SK-MEL-5 (cell line): ENCODE measurements at regions not wholly inside any gene's neighbourhood (a gene's known extent, or its start where the extent isn't known, plus 50 kb on each side); places are given as distances from the start of the nearest gene placed in this dataset.
"Not testable (repeated sequence)": the region's sequence is repeated elsewhere in the genome, so short reads cannot be mapped to it uniquely, and the experiment has no call there.

Experiments
- DNase-seq: peaks from one replicate; pipeline ENCODE4 v3.0.0-alpha.2; 2016; ENCODE audit warnings: low read depth, low spot score
- in situ Hi-C: cut with HindIII; loops from 2 replicates; pipeline ENCODE4 v1.10.0; 2016; ENCODE audit warnings: low sequenced_read_pairs, high pct_unique_total_duplicates, low pct_unique_long_range_greater_than_20kb

GRCh38 chr13:50417597-50417996 is 402.4 kb downstream of the KCNRG start:
- in situ Hi-C loops: no loop called here
- no peak for DNase-seq

GRCh38 chr13:50419331-50419865 is 404.2 kb downstream of the KCNRG start:
- no peak for DNase-seq
- in situ Hi-C loops: no loop called here

- in situ Hi-C loops: no loop called here
- no peak for DNase-seq
These were observed 404.7 kb downstream of the KCNRG start for GRCh38 chr13:50419896-50420295.

GRCh38 chr13:50420718-50421472 is 405.7 kb downstream of the KCNRG start:
- no peak for DNase-seq
- in situ Hi-C loops: no loop called here

- DNase-seq: no peak
These were observed 406.4 kb downstream of the KCNRG start for GRCh38 chr13:50421473-50422130.

GRCh38 chr13:50422181-50423148 is 407.2 kb downstream of the KCNRG start:
- in situ Hi-C loops: no loop called here
- DNase-seq: no peak

More at GRCh38 chr13:50421473-50422130, 406.4 kb downstream of the KCNRG start:
- in situ Hi-C loops: no loop called here

GRCh38 chr13:50424993-50425392 is 409.7 kb downstream of the KCNRG start:
- in situ Hi-C loops: no loop called here
- no peak for DNase-seq

- no peak for DNase-seq
- in situ Hi-C loops: no loop called here
These were observed 410.5 kb downstream of the KCNRG start for GRCh38 chr13:50425772-50426171.

GRCh38 chr13:50426927-50427326 is 411.7 kb downstream of the KCNRG start:
- in situ Hi-C loops: no loop called here
- no peak for DNase-seq

GRCh38 chr13:50427511-50427910 is 412.3 kb downstream of the KCNRG start:
- in situ Hi-C loops, DNase-seq: not testable (repeated sequence)

GRCh38 chr13:50428183-50428877 is 413.1 kb downstream of the KCNRG start:
- in situ Hi-C loops: no loop called here
- DNase-seq: no peak

GRCh38 chr13:50435011-50435410 is 408.5 kb downstream of the DLEU7 start:
- in situ Hi-C loops: no loop called here
- no peak for DNase-seq

GRCh38 chr13:50437252-50437651 is 406.2 kb downstream of the DLEU7 start:
- in situ Hi-C loops: no loop called here
- no peak for DNase-seq

- no peak for DNase-seq
- in situ Hi-C loops: no loop called here
These were observed 405.1 kb downstream of the DLEU7 start for GRCh38 chr13:50438351-50438750.

- in situ Hi-C loops: no loop called here
- DNase-seq: no peak
These were observed 402.4 kb downstream of the DLEU7 start for GRCh38 chr13:50441130-50441529.

- in situ Hi-C loops: no loop called here
- DNase-seq: no peak
These were observed 398.8 kb downstream of the DLEU7 start for GRCh38 chr13:50444726-50445125.

GRCh38 chr13:50446611-50447010 is 396.9 kb downstream of the DLEU7 start:
- in situ Hi-C loops: no loop called here
- no peak for DNase-seq
